SK-N-SH (cell line): ENCODE measurements at regions not wholly inside any gene's neighbourhood (a gene's known extent, or its start where the extent isn't known, plus 50 kb on each side); places are given as distances from the start of the nearest gene placed in this dataset.

Experiments
- CTCF ChIA-PET: fragments of 300-600, 350-600 bp; formaldehyde crosslinking; extraction: SDS; loops from one replicate; lab custom pipeline; 2021; lab: Yijun Ruan, JAX
- POLR2A ChIA-PET: fragments of 350-600 bp; sonication (Branson Sonifier 250); formaldehyde crosslinking; extraction: SDS; loops from one replicate; lab custom pipeline; 2020; ENCODE audit warnings: antibody characterized with exemption, inconsistent platforms; lab: Yijun Ruan, JAX
- DNase-seq: peaks from one replicate; pipeline ENCODE4 v3.0.0; 2012
- H2AFZ ChIP-seq: fragments of 200-600 bp; sonication (generic); 2 replicates; pipeline ENCODE4 v1.8.1; 2016; ENCODE audit warnings: antibody characterized with exemption, mild to moderate bottlenecking, low read depth
- H3F3A ChIP-seq: fragments of 200-600 bp; sonication (generic); replicated peaks from 2 replicates; pipeline ENCODE3; 2016; ENCODE audit warnings: antibody characterized with exemption, mild to moderate bottlenecking; ENCODE audit not compliant: insufficient read depth
- H3K27ac ChIP-seq, 2 experiments: fragments of 200-500 bp in 1 of 2; fragments of 200-600 bp in 1 of 2; sonication (Bioruptor generic) in 1 of 2; sonication (generic), shearing (Covaris generic) in 1 of 2; 2 replicates each; pipeline versions ENCODE4 v1.5.1 to v1.6.1; 2014 to 2016; ENCODE audit warnings: low read depth in 2 of 2, inconsistent platforms in 1 of 2, low read length in 1 of 2, mild to moderate bottlenecking in 1 of 2, mixed read lengths in 1 of 2
- H3K27me3 ChIP-seq: fragments of 200-600 bp; sonication (generic), shearing (Covaris generic); 2 replicates; pipeline ENCODE4 v1.6.1; 2016; ENCODE audit warnings: mixed run types; ENCODE audit not compliant: insufficient read depth
- H3K36me3 ChIP-seq, 2 experiments: fragments of 200-500 bp in 1 of 2; fragments of 200-600 bp in 1 of 2; sonication (Bioruptor generic) in 1 of 2; sonication (generic) in 1 of 2; replicated peaks in 1 of 2; 2 replicates each; pipeline versions ENCODE3 to v1.5.1; 2014 to 2016; ENCODE audit warnings: low read length in 1 of 2, mild to moderate bottlenecking in 1 of 2; ENCODE audit not compliant: insufficient read depth in 2 of 2, control insufficient read depth in 1 of 2
- H3K4me1 ChIP-seq, 2 experiments: fragments of 200-500 bp in 1 of 2; fragments of 200-600 bp in 1 of 2; sonication (Bioruptor generic) in 1 of 2; sonication (generic), shearing (Covaris generic) in 1 of 2; 2 replicates each; pipeline versions ENCODE4 v1.5.1 to v1.6.1; 2014 to 2016; ENCODE audit warnings: low read depth in 1 of 2, low read length in 1 of 2, mixed run types in 1 of 2; ENCODE audit not compliant: insufficient read depth in 2 of 2, control insufficient read depth in 1 of 2
- H3K4me2 ChIP-seq: fragments of 200-600 bp; sonication (generic), shearing (Covaris generic); 2 replicates; pipeline ENCODE4 v1.6.1; 2017; ENCODE audit warnings: mixed run types
- H3K4me3 ChIP-seq, 2 experiments: fragments of 200-500 bp in 1 of 2; fragments of 200-600 bp in 1 of 2; sonication (Bioruptor generic) in 1 of 2; sonication (generic), shearing (Covaris generic) in 1 of 2; 2 replicates each; pipeline versions ENCODE4 v1.5.1 to v1.8.1; 2014 to 2016; ENCODE audit warnings: low read depth in 2 of 2, inconsistent platforms in 1 of 2, low read length in 1 of 2, mild to moderate bottlenecking in 1 of 2, mixed read lengths in 1 of 2, moderate library complexity in 1 of 2
- H3K79me2 ChIP-seq: fragments of 200-600 bp; sonication (generic); 2 replicates; pipeline ENCODE4 v1.8.1; 2017; ENCODE audit warnings: mild to moderate bottlenecking; ENCODE audit not compliant: insufficient read depth
- H3K9ac ChIP-seq: fragments of 200-600 bp; sonication (generic); 2 replicates; pipeline ENCODE4 v1.6.1; 2017; ENCODE audit warnings: mixed run types
- H3K9me2 ChIP-seq: fragments of 200-600 bp; sonication (generic); 2 replicates; pipeline ENCODE4 v1.6.1; 2017; ENCODE audit warnings: mixed run types
- H3K9me3 ChIP-seq: fragments of 200-600 bp; sonication (generic); 2 replicates; pipeline ENCODE4 v1.6.1; 2017; ENCODE audit warnings: mixed run types, mild to moderate bottlenecking, moderate library complexity
- H4K20me1 ChIP-seq: fragments of 200-600 bp; sonication (generic); 2 replicates; pipeline ENCODE4 v1.6.1; 2017; ENCODE audit warnings: mild to moderate bottlenecking, mixed run types; ENCODE audit not compliant: insufficient read depth
- CTCF ChIP-seq: fragments of 200-600 bp; sonication (generic); IDR thresholded peaks from 2 replicates; pipeline ENCODE4 v1.6.1; 2017; ENCODE audit warnings: antibody characterized with exemption, mild to moderate bottlenecking, moderate library complexity
- FOSL2 ChIP-seq: IDR thresholded peaks from 2 replicates; pipeline ENCODE4 v1.4.0; 2012; ENCODE audit warnings: low read depth, mild to moderate bottlenecking, moderate library complexity, borderline replicate concordance
- FOXM1 ChIP-seq: IDR thresholded peaks from 2 replicates; pipeline ENCODE4 v1.4.0; 2012; ENCODE audit warnings: low read depth, mild to moderate bottlenecking
- GABPA ChIP-seq: IDR thresholded peaks from 2 replicates; pipeline ENCODE4 v1.4.0; 2012; ENCODE audit warnings: low read depth, mild to moderate bottlenecking
- GATA2 ChIP-seq: sonication (generic); formaldehyde crosslinking; IDR thresholded peaks from 2 replicates; pipeline ENCODE4 v1.5.0; 2020; ENCODE audit warnings: mild to moderate bottlenecking, missing genetic modification reagents
- JUND ChIP-seq: IDR thresholded peaks from 2 replicates; pipeline ENCODE4 v1.4.0; 2012
- MEF2A ChIP-seq: IDR thresholded peaks from 2 replicates; pipeline ENCODE4 v1.4.0; 2012; ENCODE audit warnings: low read depth, borderline replicate concordance
- MXI1 ChIP-seq: IDR thresholded peaks from 2 replicates; pipeline ENCODE4 v1.6.1; 2012; ENCODE audit warnings: mild to moderate bottlenecking, low read depth, low read length, improper control_type of control experiment
- NFIC ChIP-seq: IDR thresholded peaks from 2 replicates; pipeline ENCODE4 v1.4.0; 2012; ENCODE audit warnings: borderline replicate concordance
- RXRA ChIP-seq: IDR thresholded peaks from 2 replicates; pipeline ENCODE4 v1.4.0; 2012; ENCODE audit warnings: low read depth, mild to moderate bottlenecking, borderline replicate concordance
- SIN3A ChIP-seq: IDR thresholded peaks from 2 replicates; pipeline ENCODE4 v1.6.1; 2012; ENCODE audit warnings: low read depth, mild to moderate bottlenecking, low read length, moderate library complexity, borderline replicate concordance
- SMC3 ChIP-seq: IDR thresholded peaks from 2 replicates; pipeline ENCODE4 v1.6.1; 2012; ENCODE audit warnings: low read depth, low read length, improper control_type of control experiment
- TAF1 ChIP-seq: IDR thresholded peaks from 2 replicates; pipeline ENCODE4 v1.6.1; 2012; ENCODE audit warnings: low read depth, mild to moderate bottlenecking, low read length, moderate library complexity, borderline replicate concordance
- TEAD4 ChIP-seq: IDR thresholded peaks from 2 replicates; pipeline ENCODE4 v1.4.0; 2012; ENCODE audit warnings: mild to moderate bottlenecking, borderline replicate concordance; ENCODE audit not compliant: insufficient read depth
- ZBTB33 ChIP-seq: IDR thresholded peaks from 2 replicates; pipeline ENCODE4 v1.4.0; 2012; ENCODE audit warnings: low read depth, borderline replicate concordance
- WGBS: methylation state at CpG from one replicate; pipeline ENCODE4 v1.1.6; 2017; ENCODE audit warnings: low lambda C conversion rate; 5-methylcytosine and 5-hydroxymethylcytosine counted together

- DNase-seq, result no peak
- CTCF ChIA-PET, result no interaction called here
- no peaks in the 10 kb centered on the region for H4K20me1 ChIP-seq
- H3K4me2 ChIP-seq, result no peak overlapping the region
- no peak overlapping the region for H2AFZ ChIP-seq
- no peaks in the 10 kb centered on the region for H3K79me2 ChIP-seq
- no peak overlapping the region for H3K4me3 ChIP-seq
- no peaks in the 10 kb centered on the region for H3K9me3 ChIP-seq
- no peaks in the 10 kb centered on the region for H3K9me2 ChIP-seq
- no peak overlapping the region for H3K27ac ChIP-seq
- no peaks in the 10 kb centered on the region for H3F3A ChIP-seq
- no peaks in the 10 kb centered on the region for H3K36me3 ChIP-seq
- H3K9ac ChIP-seq, result no peak overlapping the region
- no peak for TF ChIP-seq SMC3
- TF ChIP-seq ZBTB33, result no peak
- TF ChIP-seq SIN3A, result no peak
- no peak for TF ChIP-seq TAF1
- no peak for TF ChIP-seq GATA2 (CRISPR knock-in tag)
- TF ChIP-seq GABPA, result no peak
- no peak for TF ChIP-seq TEAD4
- no peak for TF ChIP-seq JUND
- no peak for TF ChIP-seq FOXM1
- no peak for TF ChIP-seq RXRA
- no peak for TF ChIP-seq CTCF
- TF ChIP-seq MEF2A, result no peak
- TF ChIP-seq MXI1, result no peak
- no peak for TF ChIP-seq NFIC
- H3K27me3 ChIP-seq, result no peaks in the 10 kb centered on the region
- POLR2A ChIA-PET, result no interaction called here
- peaks cover 0 to 6% of the 10 kb centered on the region in 2 experiments; a peak in 1 of 4 replicates for H3K4me1 ChIP-seq
Measured at GRCh38 chr15:61314427-61314826, 85.3 kb upstream of the RORA start.

GRCh38 chr15:61309617-61310016 is 80.5 kb upstream of the RORA start:
- TF ChIP-seq SMC3 (no peak), TAF1 (no peak), FOSL2 (no peak)
- WGBS, result 69% methylated on average over 5 of the region's 5 CpGs
- Histone ChIP-seq H4K20me1 (no peaks in the 10 kb centered on the region), H3K4me3 (no peak overlapping the region), H2AFZ (no peak overlapping the region), H3K27ac (no peak overlapping the region), H3K9ac (no peak overlapping the region), H3K36me3 (no peaks in the 10 kb centered on the region), H3F3A (no peaks in the 10 kb centered on the region), H3K9me3 (no peaks in the 10 kb centered on the region), H3K79me2 (no peaks in the 10 kb centered on the region), H3K4me2 (no peak overlapping the region), H3K4me1 (no peaks in the 10 kb centered on the region; a peak in 1 of 4 replicates), H3K27me3 (no peaks in the 10 kb centered on the region), H3K9me2 (no peaks in the 10 kb centered on the region)
- DNase-seq, result no peak
- POLR2A ChIA-PET, result no interaction called here
- CTCF ChIA-PET, result no interaction called here
